22Rv1 (cell line): ENCODE measurements at regions not wholly inside any gene's neighbourhood (a gene's known extent, or its start where the extent isn't known, plus 50 kb on each side); places are given as distances from the start of the nearest gene placed in this dataset.

Experiments
- H3K27ac ChIP-seq: fragments of 450-650 bp; 2 replicates; pipeline ENCODE4 v1.5.1; 2017
- CTCF ChIP-seq: fragments of 450-650 bp; IDR thresholded peaks from 2 replicates; pipeline ENCODE4 v1.5.1; 2017; ENCODE audit warnings: mild to moderate bottlenecking
- ZFX ChIP-seq: fragments of 450-650 bp; IDR thresholded peaks from 2 replicates; pipeline ENCODE4 v1.6.1; 2017; ENCODE audit warnings: antibody characterized with exemption, borderline replicate concordance

GRCh38 chr10:129294944-129295343 lies 172.1 kb upstream of the MGMT start:
- H3K27ac ChIP-seq = no peak overlapping the region
- TF ChIP-seq ZFX = no peak
- TF ChIP-seq CTCF = no peak

- TF ChIP-seq CTCF (no peak), ZFX (no peak)
- no peak overlapping the region for H3K27ac ChIP-seq
Measured at GRCh38 chr10:129305046-129305445, 162.0 kb upstream of the MGMT start.

- no peak for TF ChIP-seq ZFX
- TF ChIP-seq CTCF = no peak
- no peak overlapping the region for H3K27ac ChIP-seq
Measured at GRCh38 chr10:129307141-129307540, 159.9 kb upstream of the MGMT start.

GRCh38 chr10:129308953-129309564 lies 158.0 kb upstream of the MGMT start:
- H3K27ac ChIP-seq = no peak overlapping the region
- no peak for TF ChIP-seq CTCF
- no peak for TF ChIP-seq ZFX

GRCh38 chr10:129309565-129309964 lies 157.5 kb upstream of the MGMT start:
- no peak overlapping the region for H3K27ac ChIP-seq
- TF ChIP-seq CTCF (no peak), ZFX (no peak)

- TF ChIP-seq CTCF = no peak
- TF ChIP-seq ZFX = no peak
- no peak overlapping the region for H3K27ac ChIP-seq
Measured at GRCh38 chr10:129310881-129311280, 156.2 kb upstream of the MGMT start.

GRCh38 chr10:129319934-129320333 lies 147.1 kb upstream of the MGMT start:
- H3K27ac ChIP-seq = no peak overlapping the region
- TF ChIP-seq ZFX (no peak), CTCF (no peak)
